ENCODE measurements at regions not wholly inside any gene's neighbourhood (a gene's known extent, or its start where the extent isn't known, plus 50 kb on each side); places are given as distances from the start of the nearest gene placed in this dataset.

DNA sequence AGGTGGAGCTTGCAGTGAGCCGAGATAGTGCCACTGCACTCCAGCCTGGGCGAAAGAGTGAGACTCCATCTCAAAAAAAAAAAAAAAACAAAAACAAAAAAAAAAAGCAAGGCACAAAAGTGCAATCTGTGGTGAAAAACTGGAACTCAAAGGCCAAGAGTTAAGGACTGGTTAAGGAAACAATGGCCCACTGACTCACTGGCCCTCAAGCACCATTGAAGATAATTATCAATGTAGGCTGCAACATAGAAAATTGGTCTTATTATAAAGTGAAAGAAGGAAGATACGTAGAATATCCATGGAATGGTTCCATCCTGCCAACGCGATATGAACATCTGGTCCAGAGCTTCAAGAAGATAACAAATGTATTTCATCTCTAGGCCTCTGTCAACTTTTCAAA is 444.2 kb downstream of the SOX9 start:
- TF ChIP-seq, protein P1, sequence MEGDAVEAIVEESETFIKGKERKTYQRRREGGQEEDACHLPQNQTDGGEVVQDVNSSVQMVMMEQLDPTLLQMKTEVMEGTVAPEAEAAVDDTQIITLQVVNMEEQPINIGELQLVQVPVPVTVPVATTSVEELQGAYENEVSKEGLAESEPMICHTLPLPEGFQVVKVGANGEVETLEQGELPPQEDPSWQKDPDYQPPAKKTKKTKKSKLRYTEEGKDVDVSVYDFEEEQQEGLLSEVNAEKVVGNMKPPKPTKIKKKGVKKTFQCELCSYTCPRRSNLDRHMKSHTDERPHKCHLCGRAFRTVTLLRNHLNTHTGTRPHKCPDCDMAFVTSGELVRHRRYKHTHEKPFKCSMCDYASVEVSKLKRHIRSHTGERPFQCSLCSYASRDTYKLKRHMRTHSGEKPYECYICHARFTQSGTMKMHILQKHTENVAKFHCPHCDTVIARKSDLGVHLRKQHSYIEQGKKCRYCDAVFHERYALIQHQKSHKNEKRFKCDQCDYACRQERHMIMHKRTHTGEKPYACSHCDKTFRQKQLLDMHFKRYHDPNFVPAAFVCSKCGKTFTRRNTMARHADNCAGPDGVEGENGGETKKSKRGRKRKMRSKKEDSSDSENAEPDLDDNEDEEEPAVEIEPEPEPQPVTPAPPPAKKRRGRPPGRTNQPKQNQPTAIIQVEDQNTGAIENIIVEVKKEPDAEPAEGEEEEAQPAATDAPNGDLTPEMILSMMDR (conservative IDR thresholded peaks at IDR 0.05; ENCODE audit: low read depth in 2 of 2), result no peak
- TF ChIP-seq EZH2 (IDR thresholded peaks at IDR 0.05; ENCODE audit: low read depth, unreplicated experiment) (no peak), POLR2AphosphoS5 (IDR thresholded peaks at IDR 0.05; ENCODE audit: low read depth) (no peak), ZNF331 (CRISPR knock-in tag; IDR thresholded peaks at IDR 0.05; ENCODE audit: low read depth) (no peak), CREB1 (CRISPR knock-in tag; IDR thresholded peaks at IDR 0.05; ENCODE audit: low read depth) (no peak)

Measured in GM23338 (cell line).